ENCODE measurements at regions not wholly inside any gene's neighbourhood (a gene's known extent, or its start where the extent isn't known, plus 50 kb on each side); places are given as distances from the start of the nearest gene placed in this dataset.

DNA sequence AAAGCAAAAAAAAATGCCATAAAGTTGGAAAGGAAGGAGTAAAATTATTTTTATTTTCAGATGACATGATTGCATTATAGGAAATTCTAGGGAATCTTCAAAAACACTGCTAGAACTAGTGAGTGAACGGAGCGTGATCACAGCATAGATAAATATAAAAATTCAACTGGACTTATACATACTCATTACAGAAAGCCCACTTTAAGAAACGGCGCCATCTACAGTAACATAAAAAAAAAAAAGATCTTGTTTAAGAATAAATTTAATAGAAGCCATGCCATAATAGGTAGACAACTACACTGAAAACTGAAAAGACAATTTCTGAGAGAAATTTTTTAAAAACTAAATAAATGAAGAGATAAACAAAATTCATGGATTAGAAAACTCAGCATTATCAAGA lies 623.1 kb upstream of the MGMT start (continued):
- TF ChIP-seq, protein P1, sequence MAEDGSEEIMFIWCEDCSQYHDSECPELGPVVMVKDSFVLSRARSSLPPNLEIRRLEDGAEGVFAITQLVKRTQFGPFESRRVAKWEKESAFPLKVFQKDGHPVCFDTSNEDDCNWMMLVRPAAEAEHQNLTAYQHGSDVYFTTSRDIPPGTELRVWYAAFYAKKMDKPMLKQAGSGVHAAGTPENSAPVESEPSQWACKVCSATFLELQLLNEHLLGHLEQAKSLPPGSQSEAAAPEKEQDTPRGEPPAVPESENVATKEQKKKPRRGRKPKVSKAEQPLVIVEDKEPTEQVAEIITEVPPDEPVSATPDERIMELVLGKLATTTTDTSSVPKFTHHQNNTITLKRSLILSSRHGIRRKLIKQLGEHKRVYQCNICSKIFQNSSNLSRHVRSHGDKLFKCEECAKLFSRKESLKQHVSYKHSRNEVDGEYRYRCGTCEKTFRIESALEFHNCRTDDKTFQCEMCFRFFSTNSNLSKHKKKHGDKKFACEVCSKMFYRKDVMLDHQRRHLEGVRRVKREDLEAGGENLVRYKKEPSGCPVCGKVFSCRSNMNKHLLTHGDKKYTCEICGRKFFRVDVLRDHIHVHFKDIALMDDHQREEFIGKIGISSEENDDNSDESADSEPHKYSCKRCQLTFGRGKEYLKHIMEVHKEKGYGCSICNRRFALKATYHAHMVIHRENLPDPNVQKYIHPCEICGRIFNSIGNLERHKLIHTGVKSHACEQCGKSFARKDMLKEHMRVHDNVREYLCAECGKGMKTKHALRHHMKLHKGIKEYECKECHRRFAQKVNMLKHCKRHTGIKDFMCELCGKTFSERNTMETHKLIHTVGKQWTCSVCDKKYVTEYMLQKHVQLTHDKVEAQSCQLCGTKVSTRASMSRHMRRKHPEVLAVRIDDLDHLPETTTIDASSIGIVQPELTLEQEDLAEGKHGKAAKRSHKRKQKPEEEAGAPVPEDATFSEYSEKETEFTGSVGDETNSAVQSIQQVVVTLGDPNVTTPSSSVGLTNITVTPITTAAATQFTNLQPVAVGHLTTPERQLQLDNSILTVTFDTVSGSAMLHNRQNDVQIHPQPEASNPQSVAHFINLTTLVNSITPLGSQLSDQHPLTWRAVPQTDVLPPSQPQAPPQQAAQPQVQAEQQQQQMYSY (CRISPR knock-in tag; IDR thresholded peaks at IDR 0.05): no peak
- TF ChIP-seq REL (CRISPR knock-in tag; conservative IDR thresholded peaks at IDR 0.05): no peak

DNA sequence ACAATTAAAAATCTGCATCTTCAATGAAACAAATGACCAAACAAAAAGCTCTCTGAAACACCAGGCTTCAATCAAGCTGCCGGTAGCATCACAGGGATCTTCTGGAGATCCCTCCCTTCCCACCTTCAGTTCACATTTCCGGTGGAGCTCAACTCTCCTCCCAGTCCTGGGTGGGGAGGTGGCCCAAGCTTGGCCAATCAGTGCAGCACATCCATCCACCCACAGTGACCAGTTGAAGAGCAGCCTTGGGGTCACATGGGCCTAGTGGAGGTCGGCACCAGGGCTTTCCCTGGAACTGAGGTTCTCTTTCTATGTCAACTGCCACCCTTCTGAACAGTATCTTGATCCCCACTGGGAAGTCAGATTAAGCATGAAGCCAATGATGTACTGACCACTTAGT lies 620.1 kb upstream of the MGMT start:
- H3K4me2 ChIP-seq (ENCODE audit: low read depth, low read length): no peak overlapping the region
- H3K27me3 ChIP-seq (ENCODE audit: control insufficient read depth in 1 of 2, insufficient read depth in 2 of 2, low read length in 2 of 2): peaks cover 2 to 22% of the 10 kb centered on the region in 2 experiments; a peak in 1 of 5 replicates
- H2AFZ ChIP-seq (ENCODE audit: low read length): no peak overlapping the region
- no TSS peak for BruUV-seq (replicated peaks)
- no peak for DNase-seq (ENCODE audit: low spot score)
- no peaks in the 10 kb centered on the region for H4K20me1 ChIP-seq (ENCODE audit: insufficient read depth, low read length)
- H3K79me2 ChIP-seq (ENCODE audit: insufficient read depth, low read length): no peaks in the 10 kb centered on the region
- H3K9me3 ChIP-seq (ENCODE audit: low read length): no peaks in the 10 kb centered on the region
- no peak for ATAC-seq
- no peaks in the 10 kb centered on the region for H3K4me1 ChIP-seq (ENCODE audit: insufficient read depth, low read length)
- in situ Hi-C loops (cut with HindIII; ENCODE audit: extremely low pct_ligation_motif_present, low pct_unique_long_range_greater_than_20kb) (no loop called here), intact Hi-C loops (cut with micrococcal nuclease; ENCODE audit: unreplicated experiment) (no loop called here)
- ChIA-PET POLR2A (no interaction called here), CTCF (ENCODE audit: low intra/inter-chr PET ratio, low total read pairs) (no interaction called here)
- H3K9ac ChIP-seq (ENCODE audit: insufficient read depth, low read depth, low read length): no peak overlapping the region
- no peak for FAIRE-seq
- 3% methylated on average over 3 of the region's 3 CpGs for WGBS (ENCODE audit: low lambda C conversion rate)
- no peak overlapping the region for H3K27ac ChIP-seq (ENCODE audit: extremely low read length, insufficient read depth, low read length)
- H3K4me3 ChIP-seq (replicated peaks in 1 of 3; ENCODE audit: insufficient read depth in 1 of 3, low read depth in 2 of 3, low read length in 3 of 3): no peak overlapping the region
- H3K36me3 ChIP-seq (replicated peaks in 1 of 2; ENCODE audit: control insufficient read depth in 1 of 2, insufficient read depth in 2 of 2, low read length in 2 of 2): no peaks in the 10 kb centered on the region
- TF ChIP-seq, protein P2, sequence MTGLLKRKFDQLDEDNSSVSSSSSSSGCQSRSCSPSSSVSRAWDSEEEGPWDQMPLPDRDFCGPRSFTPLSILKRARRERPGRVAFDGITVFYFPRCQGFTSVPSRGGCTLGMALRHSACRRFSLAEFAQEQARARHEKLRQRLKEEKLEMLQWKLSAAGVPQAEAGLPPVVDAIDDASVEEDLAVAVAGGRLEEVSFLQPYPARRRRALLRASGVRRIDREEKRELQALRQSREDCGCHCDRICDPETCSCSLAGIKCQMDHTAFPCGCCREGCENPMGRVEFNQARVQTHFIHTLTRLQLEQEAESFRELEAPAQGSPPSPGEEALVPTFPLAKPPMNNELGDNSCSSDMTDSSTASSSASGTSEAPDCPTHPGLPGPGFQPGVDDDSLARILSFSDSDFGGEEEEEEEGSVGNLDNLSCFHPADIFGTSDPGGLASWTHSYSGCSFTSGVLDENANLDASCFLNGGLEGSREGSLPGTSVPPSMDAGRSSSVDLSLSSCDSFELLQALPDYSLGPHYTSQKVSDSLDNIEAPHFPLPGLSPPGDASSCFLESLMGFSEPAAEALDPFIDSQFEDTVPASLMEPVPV (CRISPR knock-in tag; IDR thresholded peaks at IDR 0.05): no peak
- no peak for TF ChIP-seq NFE2 (CRISPR knock-in tag; IDR thresholded peaks at IDR 0.05)
- no peak for TF ChIP-seq ZNF496 (CRISPR knock-in tag; IDR thresholded peaks at IDR 0.05; ENCODE audit: insufficient replicate concordance)
- no peak for TF ChIP-seq AGO1 (IDR thresholded peaks at IDR 0.05; ENCODE audit: low read depth, low read length, poor library complexity, severe bottlenecking)
- no peak for TF ChIP-seq SALL1 (CRISPR knock-in tag; IDR thresholded peaks at IDR 0.05)
- no peak for TF ChIP-seq ESRRA (CRISPR knock-in tag; IDR thresholded peaks at IDR 0.05; ENCODE audit: low read depth)
- no peak for TF ChIP-seq NR2F2 (IDR thresholded peaks at IDR 0.05; ENCODE audit: borderline replicate concordance, low read depth)
- TF ChIP-seq, protein P3, sequence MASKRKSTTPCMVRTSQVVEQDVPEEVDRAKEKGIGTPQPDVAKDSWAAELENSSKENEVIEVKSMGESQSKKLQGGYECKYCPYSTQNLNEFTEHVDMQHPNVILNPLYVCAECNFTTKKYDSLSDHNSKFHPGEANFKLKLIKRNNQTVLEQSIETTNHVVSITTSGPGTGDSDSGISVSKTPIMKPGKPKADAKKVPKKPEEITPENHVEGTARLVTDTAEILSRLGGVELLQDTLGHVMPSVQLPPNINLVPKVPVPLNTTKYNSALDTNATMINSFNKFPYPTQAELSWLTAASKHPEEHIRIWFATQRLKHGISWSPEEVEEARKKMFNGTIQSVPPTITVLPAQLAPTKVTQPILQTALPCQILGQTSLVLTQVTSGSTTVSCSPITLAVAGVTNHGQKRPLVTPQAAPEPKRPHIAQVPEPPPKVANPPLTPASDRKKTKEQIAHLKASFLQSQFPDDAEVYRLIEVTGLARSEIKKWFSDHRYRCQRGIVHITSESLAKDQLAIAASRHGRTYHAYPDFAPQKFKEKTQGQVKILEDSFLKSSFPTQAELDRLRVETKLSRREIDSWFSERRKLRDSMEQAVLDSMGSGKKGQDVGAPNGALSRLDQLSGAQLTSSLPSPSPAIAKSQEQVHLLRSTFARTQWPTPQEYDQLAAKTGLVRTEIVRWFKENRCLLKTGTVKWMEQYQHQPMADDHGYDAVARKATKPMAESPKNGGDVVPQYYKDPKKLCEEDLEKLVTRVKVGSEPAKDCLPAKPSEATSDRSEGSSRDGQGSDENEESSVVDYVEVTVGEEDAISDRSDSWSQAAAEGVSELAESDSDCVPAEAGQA (IDR thresholded peaks at IDR 0.05; ENCODE audit: low read depth): no peak
- TF ChIP-seq, protein P3 (CRISPR knock-in tag; IDR thresholded peaks at IDR 0.05; ENCODE audit: borderline replicate concordance): no peak
- TF ChIP-seq ZNF782 (CRISPR knock-in tag; IDR thresholded peaks at IDR 0.05; ENCODE audit: borderline replicate concordance): no peak
- TF ChIP-seq KAT8 (CRISPR knock-in tag; IDR thresholded peaks at IDR 0.05): no peak

Measured in HepG2 (cell line).